Naive thymus-derived CD4-positive, alpha-beta T cell (primary cell): ENCODE measurements at regions not wholly inside any gene's neighbourhood (a gene's known extent, or its start where the extent isn't known, plus 50 kb on each side); places are given as distances from the start of the nearest gene placed in this dataset.

ENCODE experiments used
- ATAC-seq: fragments of 150-1000 bp; cut with Tn5 transposase; 2 replicates; pipeline ENCODE4 v1.10.0; 2021; ENCODE audit warnings: mild to moderate bottlenecking, moderate library complexity
- CTCF ChIA-PET: fragments of 350-600 bp; sonication (Branson Sonifier 250); formaldehyde crosslinking; loops from one replicate; lab custom pipeline; 2021; ENCODE audit warnings: antibody characterized with exemption; lab: Charles Lee
- POLR2A ChIA-PET: fragments of 350-600 bp; sonication (Branson Sonifier 250); formaldehyde crosslinking; loops from one replicate; lab custom pipeline; 2021; ENCODE audit warnings: antibody characterized with exemption, inconsistent platforms; lab: Charles Lee
- DNase-seq, 9 donors: peaks; one replicate each; pipeline versions ENCODE4 v3.0.0 to v3.0.0-alpha.2; 2020 to 2022; ENCODE audit warnings: mixed read lengths in 1 of 9
- H3K27ac ChIP-seq: one replicate; pipeline ENCODE4 v1.7.0; 2013; ENCODE audit warnings: mild to moderate bottlenecking, low read depth, low read length, moderate library complexity
- H3K27me3 ChIP-seq, 2 donors: one replicate each; pipeline ENCODE4 v1.7.0; 2013; ENCODE audit warnings: low read length in 2 of 2, mild to moderate bottlenecking in 2 of 2, moderate library complexity in 2 of 2; ENCODE audit not compliant: control insufficient read depth in 2 of 2, insufficient read depth in 2 of 2
- H3K36me3 ChIP-seq, 3 experiments: 1 replicate in 2 of 3; 2 replicates in 1 of 3; pipeline ENCODE4 v1.7.0; 2013; ENCODE audit warnings: low read length in 3 of 3, mild to moderate bottlenecking in 3 of 3, moderate library complexity in 1 of 3; ENCODE audit not compliant: insufficient read depth in 3 of 3, control insufficient read depth in 2 of 3
- H3K4me1 ChIP-seq, 2 donors: one replicate each; pipeline ENCODE4 v1.7.0; 2013; ENCODE audit warnings: low read length in 2 of 2, mild to moderate bottlenecking in 2 of 2, moderate library complexity in 1 of 2; ENCODE audit not compliant: control insufficient read depth in 2 of 2, insufficient read depth in 2 of 2
- H3K4me3 ChIP-seq: 2 replicates; pipeline ENCODE4 v1.7.0; 2013; ENCODE audit warnings: mild to moderate bottlenecking, low read length
- H3K9me3 ChIP-seq, 3 experiments: 1 replicate in 2 of 3; 2 replicates in 1 of 3; pipeline ENCODE4 v1.7.0; 2013; ENCODE audit warnings: low read length in 3 of 3; ENCODE audit not compliant: control insufficient read depth in 2 of 3
- H3K27ac Mint-ChIP-seq, 9 donors: one replicate each; pipeline ENCODE4 v1.8.0; 2020 to 2022; ENCODE audit warnings: mixed read lengths in 9 of 9, mild to moderate bottlenecking in 8 of 9, moderate library complexity in 5 of 9, inconsistent platforms in 2 of 9
- H3K27me3 Mint-ChIP-seq, 5 donors: one replicate each; pipeline ENCODE4 v1.8.0; 2021 to 2022; ENCODE audit warnings: mixed read lengths in 5 of 5, mild to moderate bottlenecking in 1 of 5
- H3K36me3 Mint-ChIP-seq, 5 donors: one replicate each; pipeline ENCODE4 v1.8.0; 2020 to 2022; ENCODE audit warnings: mixed read lengths in 5 of 5, mild to moderate bottlenecking in 3 of 5, inconsistent platforms in 1 of 5
- H3K4me1 Mint-ChIP-seq, 7 donors: one replicate each; pipeline ENCODE4 v1.8.0; 2020 to 2022; ENCODE audit warnings: mixed read lengths in 7 of 7, mild to moderate bottlenecking in 3 of 7, inconsistent platforms in 1 of 7
- H3K4me3 Mint-ChIP-seq, 10 donors: one replicate each; pipeline ENCODE4 v1.8.0; 2020 to 2022; ENCODE audit warnings: mild to moderate bottlenecking in 10 of 10, mixed read lengths in 10 of 10, moderate library complexity in 6 of 10, inconsistent platforms in 2 of 10
- H3K9me3 Mint-ChIP-seq, 11 donors: one replicate each; pipeline ENCODE4 v1.8.0; 2020 to 2022; ENCODE audit warnings: mixed read lengths in 11 of 11, mild to moderate bottlenecking in 4 of 11, inconsistent platforms in 1 of 11, moderate library complexity in 1 of 11
- intact Hi-C, 2 donors: fragments of 100-400 bp; cut with micrococcal nuclease; formaldehyde crosslinking; loops; one replicate each; pipeline ENCODE4 v1.15.1; 2023

GRCh38 chr2:35298493-35298892 lies 1057.1 kb upstream of the CRIM1 start:
- ChIA-PET POLR2A (no interaction called here), CTCF (no interaction called here)
- no peak for DNase-seq
- Histone ChIP-seq H3K27ac (no peak overlapping the region), H3K4me1 (no peaks in the 10 kb centered on the region), H3K9me3 (no peaks in the 10 kb centered on the region), H3K4me3 (no peak overlapping the region), H3K36me3 (no peaks in the 10 kb centered on the region), H3K27me3 (no peaks in the 10 kb centered on the region)
- Mint-ChIP-seq H3K9me3 (peaks cover 0 to 13% (median 3%) of the 10 kb centered on the region in 11 donors), H3K4me3 (no peak overlapping the region), H3K27me3 (no peaks in the 10 kb centered on the region), H3K4me1 (no peaks in the 10 kb centered on the region), H3K27ac (no peak overlapping the region), H3K36me3 (no peaks in the 10 kb centered on the region)
- no peak for ATAC-seq
- intact Hi-C loops = no loop called here

GRCh38 chr2:35297403-35297802 lies 1058.2 kb upstream of the CRIM1 start:
- Mint-ChIP-seq H3K36me3 (no peaks in the 10 kb centered on the region), H3K4me3 (no peak overlapping the region), H3K4me1 (no peaks in the 10 kb centered on the region), H3K27ac (no peak overlapping the region), H3K27me3 (no peaks in the 10 kb centered on the region), H3K9me3 (peaks cover 0 to 13% (median 3%) of the 10 kb centered on the region in 11 donors)
- intact Hi-C loops = no loop called here
- H3K36me3 ChIP-seq = no peaks in the 10 kb centered on the region
- CTCF ChIA-PET = no interaction called here
- no peak overlapping the region for H3K4me3 ChIP-seq
- no peak for DNase-seq
- no peak overlapping the region for H3K27ac ChIP-seq
- no peaks in the 10 kb centered on the region for H3K4me1 ChIP-seq
- no peaks in the 10 kb centered on the region for H3K9me3 ChIP-seq
- no peak for ATAC-seq
- POLR2A ChIA-PET = no interaction called here
- no peaks in the 10 kb centered on the region for H3K27me3 ChIP-seq

GRCh38 chr2:35294636-35295263 lies 1060.8 kb upstream of the CRIM1 start:
- no peaks in the 10 kb centered on the region for H3K9me3 ChIP-seq
- H3K4me1 ChIP-seq = no peaks in the 10 kb centered on the region
- H3K4me3 ChIP-seq = no peak overlapping the region
- ChIA-PET POLR2A (no interaction called here), CTCF (no interaction called here)
- H3K4me1 Mint-ChIP-seq = no peaks in the 10 kb centered on the region
- DNase-seq = no peak
- H3K27me3 ChIP-seq = no peaks in the 10 kb centered on the region
- no peak overlapping the region for H3K27ac Mint-ChIP-seq
- no peaks in the 10 kb centered on the region for H3K36me3 ChIP-seq
- ATAC-seq = no peak
- intact Hi-C loops = no loop called here
- no peak overlapping the region for H3K4me3 Mint-ChIP-seq
- no peak overlapping the region for H3K27ac ChIP-seq
- H3K27me3 Mint-ChIP-seq = no peaks in the 10 kb centered on the region
- no peaks in the 10 kb centered on the region for H3K36me3 Mint-ChIP-seq
- H3K9me3 Mint-ChIP-seq = peaks cover 0 to 14% (median 6%) of the 10 kb centered on the region in 11 donors

GRCh38 chr2:35293261-35293660 lies 1062.3 kb upstream of the CRIM1 start:
- Mint-ChIP-seq H3K4me3 (no peak overlapping the region), H3K4me1 (no peaks in the 10 kb centered on the region), H3K9me3 (peaks cover 0 to 14% (median 6%) of the 10 kb centered on the region in 11 donors), H3K36me3 (no peaks in the 10 kb centered on the region), H3K27ac (peak overlapping the region in 1 of 9 donors; percentile 74), H3K27me3 (no peaks in the 10 kb centered on the region)
- no peaks in the 10 kb centered on the region for H3K27me3 ChIP-seq
- ChIA-PET POLR2A (no interaction called here), CTCF (no interaction called here)
- no peaks in the 10 kb centered on the region for H3K36me3 ChIP-seq
- H3K4me1 ChIP-seq = no peaks in the 10 kb centered on the region
- intact Hi-C loops = no loop called here
- no peak overlapping the region for H3K27ac ChIP-seq
- no peak for DNase-seq
- no peak for ATAC-seq
- H3K4me3 ChIP-seq = no peak overlapping the region
- H3K9me3 ChIP-seq = no peaks in the 10 kb centered on the region

- no peaks in the 10 kb centered on the region for H3K27me3 Mint-ChIP-seq
- no peaks in the 10 kb centered on the region for H3K4me1 Mint-ChIP-seq
- no peak for DNase-seq
- Histone ChIP-seq H3K4me3 (no peak overlapping the region), H3K4me1 (no peaks in the 10 kb centered on the region), H3K36me3 (no peaks in the 10 kb centered on the region), H3K9me3 (no peaks in the 10 kb centered on the region), H3K27me3 (no peaks in the 10 kb centered on the region), H3K27ac (no peak overlapping the region)
- H3K27ac Mint-ChIP-seq = no peak overlapping the region
- POLR2A ChIA-PET = no interaction called here
- H3K9me3 Mint-ChIP-seq = peaks cover 0 to 13% (median 6%) of the 10 kb centered on the region in 11 donors
- no peaks in the 10 kb centered on the region for H3K36me3 Mint-ChIP-seq
- intact Hi-C loops = no loop called here
- no peak overlapping the region for H3K4me3 Mint-ChIP-seq
- CTCF ChIA-PET = no interaction called here
- ATAC-seq = no peak
Observed at GRCh38 chr2:35292199-35292598, 1063.4 kb upstream of the CRIM1 start.

- H3K27ac ChIP-seq = no peak overlapping the region
- H3K9me3 ChIP-seq = no peaks in the 10 kb centered on the region
- ChIA-PET POLR2A (no interaction called here), CTCF (no interaction called here)
- Mint-ChIP-seq H3K4me3 (no peak overlapping the region), H3K4me1 (no peaks in the 10 kb centered on the region), H3K27me3 (no peaks in the 10 kb centered on the region), H3K27ac (no peak overlapping the region), H3K9me3 (peaks cover 0 to 11% (median 2%) of the 10 kb centered on the region in 11 donors), H3K36me3 (no peaks in the 10 kb centered on the region)
- intact Hi-C loops = no loop called here
- no peak overlapping the region for H3K4me3 ChIP-seq
- no peaks in the 10 kb centered on the region for H3K36me3 ChIP-seq
- no peak for ATAC-seq
- no peak for DNase-seq
- no peaks in the 10 kb centered on the region for H3K27me3 ChIP-seq
- H3K4me1 ChIP-seq = no peaks in the 10 kb centered on the region
Observed at GRCh38 chr2:35281702-35282101, 1073.9 kb upstream of the CRIM1 start.

GRCh38 chr2:35255826-35256225 lies 1099.8 kb upstream of the CRIM1 start:
- Mint-ChIP-seq H3K9me3 (peaks cover 0 to 22% (median 2%) of the 10 kb centered on the region in 11 donors), H3K4me1 (no peaks in the 10 kb centered on the region), H3K27me3 (no peaks in the 10 kb centered on the region), H3K27ac (no peak overlapping the region), H3K36me3 (peaks cover 0 to 4% (median 0%) of the 10 kb centered on the region in 5 donors), H3K4me3 (no peak overlapping the region)
- DNase-seq = no peak
- Histone ChIP-seq H3K27ac (no peak overlapping the region), H3K36me3 (no peaks in the 10 kb centered on the region), H3K4me1 (no peaks in the 10 kb centered on the region), H3K27me3 (no peaks in the 10 kb centered on the region), H3K9me3 (no peaks in the 10 kb centered on the region), H3K4me3 (no peak overlapping the region)
- CTCF ChIA-PET = no interaction called here
- POLR2A ChIA-PET = no interaction called here
- no peak for ATAC-seq
- intact Hi-C loops = no loop called here
